ENCODE measurements at regions not wholly inside any gene's neighbourhood (a gene's known extent, or its start where the extent isn't known, plus 50 kb on each side); places are given as distances from the start of the nearest gene placed in this dataset.

- Histone ChIP-seq H3K4me2 (ENCODE audit: insufficient read depth, low read length) (no peak overlapping the region), H3K27me3 (ENCODE audit: control insufficient read depth in 2 of 2, insufficient read depth in 2 of 2, low read length in 2 of 2) (peaks cover 4 to 9% of the 10 kb centered on the region in 2 experiments), H3K79me2 (ENCODE audit: control insufficient read depth, insufficient read depth, low read length) (no peaks in the 10 kb centered on the region), H2AFZ (ENCODE audit: low read depth, low read length) (no peak overlapping the region), H3K9ac (replicated peaks; ENCODE audit: extremely low read depth, insufficient read depth, low read length) (no peak overlapping the region), H4K20me1 (replicated peaks; ENCODE audit: control insufficient read depth, extremely low read depth, insufficient read depth, low read length) (no peaks in the 10 kb centered on the region), H3K27ac (ENCODE audit: insufficient read depth, low read depth, low read length) (no peak overlapping the region), H3K36me3 (ENCODE audit: control insufficient read depth in 2 of 2, extremely low read depth in 1 of 2, insufficient read depth in 2 of 2, low read length in 2 of 2) (no peaks in the 10 kb centered on the region), H3K4me3 (replicated peaks in 1 of 3; ENCODE audit: insufficient read depth in 1 of 3, low read depth in 1 of 3, low read length in 3 of 3) (no peak overlapping the region), H3K9me3 (replicated peaks; ENCODE audit: control insufficient read depth, insufficient read depth, low read length) (no peaks in the 10 kb centered on the region), H3K4me1 (ENCODE audit: control insufficient read depth, extremely low read depth, insufficient read depth, low read length) (no peaks in the 10 kb centered on the region), H3K9me1 (replicated peaks; ENCODE audit: control insufficient read depth, extremely low read depth, insufficient read depth, low read length) (no peaks in the 10 kb centered on the region)
- ChIA-PET POLR2A (no interaction called here), CTCF (interaction anchor here (2.1 kb wide), 1 partner anchor 12 kb away, joined by 7 read pairs; no protein-coding TSS in a partner anchor)
- BruUV-seq (replicated peaks) = no TSS peak
- TF ChIP-seq MAX (IDR thresholded peaks at IDR 0.05; ENCODE audit: insufficient read depth, insufficient read length) = no peak
- no peak for TF ChIP-seq JUN (IDR thresholded peaks at IDR 0.05; ENCODE audit: borderline replicate concordance, insufficient read depth, insufficient read length, low read depth)
- TF ChIP-seq FOS (IDR thresholded peaks at IDR 0.05; ENCODE audit: borderline replicate concordance, insufficient read depth, low read length) = no peak
- no peak for TF ChIP-seq CTCF (IDR thresholded peaks at IDR 0.05; ENCODE audit: extremely low read depth in 1 of 2, insufficient read depth in 1 of 2, low read depth in 1 of 2, low read length in 2 of 2)
- TF ChIP-seq GATA2 (IDR thresholded peaks at IDR 0.05; ENCODE audit: insufficient read depth, insufficient read length, low read depth, low read length) = no peak
- no peak for TF ChIP-seq POLR2AphosphoS5 (IDR thresholded peaks at IDR 0.05; ENCODE audit: insufficient read depth, low read depth, low read length)
- no peak for TF ChIP-seq MYC (IDR thresholded peaks at IDR 0.05; ENCODE audit: low read depth, low read length)
- TF ChIP-seq EZH2 (IDR thresholded peaks at IDR 0.05; ENCODE audit: borderline replicate concordance, low read depth, low read length, severe bottlenecking) = no peak
- TF ChIP-seq POLR2A (IDR thresholded peaks at IDR 0.05; ENCODE audit: low read depth, low read length) = no peak
- intact Hi-C loops (cut with micrococcal nuclease) (no loop called here), dilution Hi-C loops (cut with MboI; ENCODE audit: extremely low pct_ligation_motif_present, low sequenced_read_pairs) (no loop called here)
- DNase-seq (ENCODE audit: low read depth, low spot score) (no peak), FAIRE-seq (no peak)
Observed at GRCh38 chr6:43989581-43990146, 137.6 kb downstream of the MRPL14 start.

Measured in endothelial cell of umbilical vein (primary cell).